T-helper 1 cell treated with Interleukin-12 subunit alpha and Interleukin-12 subunit beta and Interleukin-4 antibody, amounts not matched to agents 30 μg/mL and 1 μg/mL, for 36 hours (primary cell): ENCODE measurements at regions not wholly inside any gene's neighbourhood (a gene's known extent, or its start where the extent isn't known, plus 50 kb on each side); places are given as distances from the start of the nearest gene placed in this dataset.
"Not testable (repeated sequence)": the region's sequence is repeated elsewhere in the genome, so short reads cannot be mapped to it uniquely, and the experiment has no call there.

Source experiments
- H3K27ac Mint-ChIP-seq: one replicate; pipeline ENCODE4 v1.8.0; 2021; ENCODE audit warnings: mild to moderate bottlenecking, mixed read lengths
- H3K27me3 Mint-ChIP-seq: one replicate; pipeline ENCODE4 v1.8.0; 2021; ENCODE audit warnings: low read depth, mixed read lengths
- H3K36me3 Mint-ChIP-seq: one replicate; pipeline ENCODE4 v1.8.0; 2021; ENCODE audit warnings: low read depth, mixed read lengths
- H3K4me1 Mint-ChIP-seq: one replicate; pipeline ENCODE4 v1.8.0; 2021; ENCODE audit warnings: low read depth, mixed read lengths
- H3K4me3 Mint-ChIP-seq: one replicate; pipeline ENCODE4 v1.8.0; 2021; ENCODE audit warnings: mild to moderate bottlenecking, moderate library complexity, mixed read lengths
- H3K9me3 Mint-ChIP-seq: one replicate; pipeline ENCODE4 v1.8.0; 2021; ENCODE audit warnings: mixed read lengths

DNA sequence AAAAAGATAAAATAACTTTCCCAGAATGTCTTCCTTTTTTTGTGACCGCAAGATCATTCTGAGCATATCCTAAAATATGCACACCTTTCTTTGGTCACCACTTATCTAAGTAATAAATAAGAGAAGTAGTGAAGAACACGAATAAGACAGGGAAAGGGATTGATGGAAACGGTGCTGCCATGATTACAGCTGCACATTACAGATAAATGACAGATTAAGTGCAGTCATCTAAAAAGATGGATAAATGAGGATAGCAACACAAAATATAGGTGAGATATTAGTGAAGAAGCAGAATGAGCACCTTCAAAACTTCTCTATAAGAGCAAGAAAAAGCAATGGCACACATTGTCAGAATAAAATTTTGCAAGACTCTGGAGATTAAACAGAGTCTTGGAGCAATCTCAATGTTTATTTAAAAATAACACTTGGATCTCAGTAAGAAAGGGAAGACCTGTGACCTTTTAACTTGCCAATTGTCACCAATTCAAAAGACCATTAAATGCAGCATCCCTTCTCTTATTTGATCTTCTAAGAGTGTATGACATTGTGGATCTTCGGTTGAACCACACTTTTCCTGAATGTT, 567.1 kb downstream of the KCNJ2 start:
- H3K4me3 Mint-ChIP-seq: no peak overlapping the region
- no peaks in the 10 kb centered on the region for H3K4me1 Mint-ChIP-seq
- no peaks in the 10 kb centered on the region for H3K36me3 Mint-ChIP-seq
- no peaks in the 10 kb centered on the region for H3K27me3 Mint-ChIP-seq
- H3K27ac Mint-ChIP-seq: no peak overlapping the region
- H3K9me3 Mint-ChIP-seq: peaks cover 4% of the 10 kb centered on the region

- Mint-ChIP-seq H3K27me3 (no peaks in the 10 kb centered on the region), H3K4me3 (no peak overlapping the region), H3K27ac (no peak overlapping the region), H3K36me3 (no peaks in the 10 kb centered on the region), H3K4me1 (no peaks in the 10 kb centered on the region), H3K9me3 (no peaks in the 10 kb centered on the region)
These were observed 569.7 kb downstream of the KCNJ2 start for GRCh38 chr17:70739065-70739464.

DNA sequence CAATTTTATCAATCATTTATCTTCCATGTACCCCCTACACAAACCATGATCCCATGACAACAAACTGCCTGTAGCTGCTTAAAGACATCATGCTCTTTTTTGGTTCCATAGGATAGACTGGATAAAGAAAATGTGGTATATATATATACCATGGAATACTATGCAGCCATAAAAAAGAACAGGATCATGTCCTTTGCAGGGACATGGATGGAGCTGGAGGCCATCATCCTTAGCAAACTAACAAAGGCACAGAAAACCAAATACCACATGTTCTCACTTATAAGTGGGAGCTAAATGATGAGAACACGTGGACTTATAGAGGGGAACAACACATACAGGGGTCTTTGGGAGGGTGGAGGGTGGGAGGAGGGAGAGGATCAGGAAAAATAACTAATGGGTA, 577.2 kb downstream of the KCNJ2 start:
- H3K27me3 Mint-ChIP-seq, H3K27ac Mint-ChIP-seq, H3K36me3 Mint-ChIP-seq, H3K9me3 Mint-ChIP-seq, H3K4me3 Mint-ChIP-seq, H3K4me1 Mint-ChIP-seq: not testable (repeated sequence)

DNA sequence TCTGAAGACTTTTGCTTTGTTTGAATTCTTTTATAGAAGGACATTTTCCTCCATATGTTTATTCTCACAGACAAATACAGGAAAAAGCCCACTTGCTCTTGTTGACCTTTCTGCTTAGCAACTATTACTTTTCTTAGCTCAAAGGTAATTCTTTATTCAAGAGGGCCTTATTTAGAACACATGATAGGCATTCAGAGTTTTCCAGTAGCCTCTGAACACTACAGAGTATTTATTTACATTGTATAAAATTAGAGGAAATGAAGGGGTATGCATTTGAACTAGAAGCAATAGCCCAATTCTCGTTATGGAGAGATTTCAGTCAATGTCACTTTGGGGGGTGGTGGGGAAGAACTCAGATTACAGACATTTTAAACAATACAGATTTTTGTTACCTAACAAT, 581.7 kb downstream of the KCNJ2 start:
- H3K27ac Mint-ChIP-seq: no peak overlapping the region
- no peak overlapping the region for H3K4me3 Mint-ChIP-seq
- H3K9me3 Mint-ChIP-seq: peaks cover 5% of the 10 kb centered on the region
- H3K27me3 Mint-ChIP-seq: no peaks in the 10 kb centered on the region
- no peaks in the 10 kb centered on the region for H3K4me1 Mint-ChIP-seq
- H3K36me3 Mint-ChIP-seq: no peaks in the 10 kb centered on the region

GRCh38 chr17:70752461-70752860, 583.1 kb downstream of the KCNJ2 start:
- not testable (repeated sequence) for H3K4me3 Mint-ChIP-seq, H3K4me1 Mint-ChIP-seq, H3K9me3 Mint-ChIP-seq

DNA sequence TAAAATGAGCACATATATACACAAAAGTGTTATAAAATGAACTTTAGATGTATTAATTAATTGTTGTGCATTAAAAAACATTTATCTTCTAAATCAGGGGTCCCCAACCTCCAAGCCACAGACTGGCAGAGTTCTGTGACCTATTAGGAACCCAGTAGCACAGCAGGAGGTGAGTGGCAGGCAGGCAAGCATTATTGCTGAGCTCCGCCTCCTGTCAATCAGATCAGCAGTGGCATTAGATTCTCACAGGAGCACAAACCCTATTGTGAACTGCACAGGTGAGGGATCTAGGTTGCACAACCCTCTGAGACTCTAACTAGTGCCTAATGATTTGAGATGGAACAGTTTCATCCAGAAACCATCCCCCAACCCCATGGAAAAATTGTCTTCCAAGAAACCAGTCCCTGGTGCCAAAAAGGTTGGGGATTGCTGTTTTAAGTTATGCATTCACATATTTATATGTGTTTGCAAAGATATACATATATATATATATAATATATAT, 583.7 kb downstream of the KCNJ2 start:
- Mint-ChIP-seq H3K27me3 (no peaks in the 10 kb centered on the region), H3K9me3 (no peaks in the 10 kb centered on the region), H3K4me1 (no peaks in the 10 kb centered on the region), H3K36me3 (no peaks in the 10 kb centered on the region), H3K27ac (no peak overlapping the region), H3K4me3 (no peak overlapping the region)

More at GRCh38 chr17:70752461-70752860, 583.1 kb downstream of the KCNJ2 start:
- not testable (repeated sequence) for H3K27me3 Mint-ChIP-seq, H3K27ac Mint-ChIP-seq, H3K36me3 Mint-ChIP-seq

GRCh38 chr17:70763018-70763417, 593.7 kb downstream of the KCNJ2 start:
- H3K27ac Mint-ChIP-seq: no peak overlapping the region
- peaks cover 3% of the 10 kb centered on the region for H3K9me3 Mint-ChIP-seq
- no peaks in the 10 kb centered on the region for H3K36me3 Mint-ChIP-seq
- H3K4me3 Mint-ChIP-seq: no peak overlapping the region
- no peaks in the 10 kb centered on the region for H3K4me1 Mint-ChIP-seq
- no peaks in the 10 kb centered on the region for H3K27me3 Mint-ChIP-seq

GRCh38 chr17:70767102-70767701, 597.9 kb downstream of the KCNJ2 start:
- no peaks in the 10 kb centered on the region for H3K4me1 Mint-ChIP-seq
- no peaks in the 10 kb centered on the region for H3K36me3 Mint-ChIP-seq
- H3K27me3 Mint-ChIP-seq: no peaks in the 10 kb centered on the region
- H3K27ac Mint-ChIP-seq: no peak overlapping the region
- H3K9me3 Mint-ChIP-seq: no peaks in the 10 kb centered on the region
- H3K4me3 Mint-ChIP-seq: no peak overlapping the region

DNA sequence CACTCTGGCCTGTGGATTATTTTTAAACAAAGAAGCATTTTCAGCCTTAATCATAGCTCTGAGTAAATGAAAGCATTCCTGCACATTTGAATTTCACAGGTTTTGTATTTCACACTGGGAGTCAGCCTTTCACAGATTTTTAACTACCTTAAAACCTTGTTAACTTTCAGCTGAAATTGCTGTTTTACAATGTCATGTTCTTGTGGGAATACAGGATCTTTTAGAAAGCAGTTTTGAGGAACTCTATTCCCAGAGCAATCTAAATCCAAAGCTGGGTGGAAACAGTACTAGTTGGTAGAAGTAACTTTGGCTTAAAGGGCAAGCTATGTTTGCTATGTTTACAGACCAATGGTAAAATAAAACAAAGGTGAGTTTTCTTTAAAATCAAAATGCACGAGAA, 600.6 kb downstream of the KCNJ2 start:
- Mint-ChIP-seq H3K9me3 (no peaks in the 10 kb centered on the region), H3K4me1 (no peaks in the 10 kb centered on the region), H3K27ac (no peak overlapping the region), H3K4me3 (no peak overlapping the region), H3K27me3 (no peaks in the 10 kb centered on the region), H3K36me3 (no peaks in the 10 kb centered on the region)

GRCh38 chr17:70771804-70772386, 602.6 kb downstream of the KCNJ2 start:
- Mint-ChIP-seq H3K27me3 (no peaks in the 10 kb centered on the region), H3K4me1 (no peaks in the 10 kb centered on the region), H3K36me3 (no peaks in the 10 kb centered on the region), H3K27ac (no peak overlapping the region), H3K4me3 (no peak overlapping the region), H3K9me3 (no peaks in the 10 kb centered on the region)

GRCh38 chr17:70772761-70773160, 603.4 kb downstream of the KCNJ2 start:
- no peaks in the 10 kb centered on the region for H3K27me3 Mint-ChIP-seq
- H3K36me3 Mint-ChIP-seq: no peaks in the 10 kb centered on the region
- H3K4me3 Mint-ChIP-seq: no peak overlapping the region
- H3K4me1 Mint-ChIP-seq: no peaks in the 10 kb centered on the region
- H3K27ac Mint-ChIP-seq: no peak overlapping the region
- no peaks in the 10 kb centered on the region for H3K9me3 Mint-ChIP-seq

GRCh38 chr17:70773258-70773657, 603.9 kb downstream of the KCNJ2 start:
- H3K9me3 Mint-ChIP-seq: no peaks in the 10 kb centered on the region
- no peaks in the 10 kb centered on the region for H3K4me1 Mint-ChIP-seq
- no peak overlapping the region for H3K27ac Mint-ChIP-seq
- no peak overlapping the region for H3K4me3 Mint-ChIP-seq
- H3K27me3 Mint-ChIP-seq: no peaks in the 10 kb centered on the region
- no peaks in the 10 kb centered on the region for H3K36me3 Mint-ChIP-seq

- Mint-ChIP-seq H3K27ac (no peak overlapping the region), H3K36me3 (no peaks in the 10 kb centered on the region), H3K27me3 (no peaks in the 10 kb centered on the region), H3K9me3 (no peaks in the 10 kb centered on the region), H3K4me3 (no peak overlapping the region), H3K4me1 (no peaks in the 10 kb centered on the region)
These were observed 605.2 kb downstream of the KCNJ2 start for GRCh38 chr17:70774339-70775117.

DNA sequence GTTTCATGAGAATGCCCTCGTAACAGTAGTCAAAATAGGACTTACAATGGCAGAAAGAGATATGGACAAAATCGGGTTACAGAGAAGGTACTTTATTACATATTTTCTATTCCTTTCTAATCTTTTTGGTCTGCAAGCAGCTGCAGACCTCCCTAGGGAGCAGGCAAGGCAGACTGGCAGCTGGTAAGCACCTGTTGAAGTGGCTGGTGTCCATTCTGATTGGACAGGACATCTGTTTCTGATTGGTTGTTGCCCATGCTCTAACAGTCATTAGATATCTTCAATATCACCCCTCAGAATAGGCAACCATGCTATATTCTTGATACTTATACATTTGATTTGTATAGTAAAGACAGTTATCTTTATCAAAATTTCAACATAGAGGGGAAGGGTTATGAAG, 606.3 kb downstream of the KCNJ2 start:
- Mint-ChIP-seq H3K27me3 (no peaks in the 10 kb centered on the region), H3K4me3 (no peak overlapping the region), H3K4me1 (no peaks in the 10 kb centered on the region), H3K36me3 (no peaks in the 10 kb centered on the region), H3K9me3 (no peaks in the 10 kb centered on the region), H3K27ac (no peak overlapping the region)

GRCh38 chr17:70776441-70776840, 607.1 kb downstream of the KCNJ2 start:
- Mint-ChIP-seq H3K27me3 (no peaks in the 10 kb centered on the region), H3K4me3 (no peak overlapping the region), H3K27ac (no peak overlapping the region), H3K9me3 (no peaks in the 10 kb centered on the region), H3K4me1 (no peaks in the 10 kb centered on the region), H3K36me3 (no peaks in the 10 kb centered on the region)
